SK-N-SH (cell line): ENCODE measurements at regions not wholly inside any gene's neighbourhood (a gene's known extent, or its start where the extent isn't known, plus 50 kb on each side); places are given as distances from the start of the nearest gene placed in this dataset.

ENCODE experiments used
- NFIC ChIP-seq: IDR thresholded peaks from 2 replicates; pipeline ENCODE4 v1.4.0; 2012; ENCODE audit warnings: borderline replicate concordance
- POLR2AphosphoS5 ChIP-seq: IDR thresholded peaks from 2 replicates; pipeline ENCODE4 v1.6.1; 2012; ENCODE audit warnings: low read depth, low read length
- RFX5 ChIP-seq: IDR thresholded peaks from 2 replicates; pipeline ENCODE4 v1.6.1; 2012; ENCODE audit warnings: mild to moderate bottlenecking, improper control_type of control experiment, low read length
- SIN3A ChIP-seq: IDR thresholded peaks from 2 replicates; pipeline ENCODE4 v1.6.1; 2012; ENCODE audit warnings: low read depth, mild to moderate bottlenecking, low read length, moderate library complexity, borderline replicate concordance
- SMC3 ChIP-seq: IDR thresholded peaks from 2 replicates; pipeline ENCODE4 v1.6.1; 2012; ENCODE audit warnings: low read depth, low read length, improper control_type of control experiment
- TAF1 ChIP-seq: IDR thresholded peaks from 2 replicates; pipeline ENCODE4 v1.6.1; 2012; ENCODE audit warnings: low read depth, mild to moderate bottlenecking, low read length, moderate library complexity, borderline replicate concordance
- TF ChIP-seq, protein P1 (sequence below): IDR thresholded peaks from 2 replicates; pipeline ENCODE4 v1.4.0; 2012; ENCODE audit warnings: low read depth, borderline replicate concordance
- TF ChIP-seq, protein P2 (sequence below): fragments of 200-600 bp; sonication (generic); IDR thresholded peaks from 2 replicates; pipeline ENCODE4 v1.6.1; 2017; ENCODE audit warnings: antibody characterized with exemption, mild to moderate bottlenecking, moderate library complexity
- TF ChIP-seq, protein P3 (sequence below): IDR thresholded peaks from 2 replicates; pipeline ENCODE4 v1.4.0; 2012; ENCODE audit warnings: low read depth
- TF ChIP-seq, protein P4 (sequence below): fragments of 150-350 bp; IDR thresholded peaks from 2 replicates; pipeline ENCODE4 v1.6.1; 2017; ENCODE audit warnings: antibody characterized with exemption, low read length, low read depth, borderline replicate concordance

DNA sequence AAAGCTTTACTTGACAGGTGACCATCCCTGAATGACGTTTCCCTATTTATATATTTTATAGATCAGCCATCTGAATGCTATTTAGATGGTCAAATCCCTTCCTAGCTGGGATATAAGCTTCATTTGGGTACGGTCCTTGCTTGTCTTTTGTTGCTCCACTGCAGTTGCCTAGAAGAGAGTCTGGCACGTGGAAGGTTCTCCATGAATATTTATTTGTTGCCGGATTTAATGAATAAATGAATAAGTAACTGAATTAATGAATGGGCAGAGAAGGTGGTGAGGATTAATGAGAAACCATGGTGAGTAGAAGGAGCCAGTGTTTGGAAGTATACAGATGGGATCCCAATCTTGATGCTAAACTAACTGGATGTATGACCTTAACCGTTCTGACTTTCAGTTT is 222.1 kb downstream of the LPIN1 start:
- TF ChIP-seq, protein P1, sequence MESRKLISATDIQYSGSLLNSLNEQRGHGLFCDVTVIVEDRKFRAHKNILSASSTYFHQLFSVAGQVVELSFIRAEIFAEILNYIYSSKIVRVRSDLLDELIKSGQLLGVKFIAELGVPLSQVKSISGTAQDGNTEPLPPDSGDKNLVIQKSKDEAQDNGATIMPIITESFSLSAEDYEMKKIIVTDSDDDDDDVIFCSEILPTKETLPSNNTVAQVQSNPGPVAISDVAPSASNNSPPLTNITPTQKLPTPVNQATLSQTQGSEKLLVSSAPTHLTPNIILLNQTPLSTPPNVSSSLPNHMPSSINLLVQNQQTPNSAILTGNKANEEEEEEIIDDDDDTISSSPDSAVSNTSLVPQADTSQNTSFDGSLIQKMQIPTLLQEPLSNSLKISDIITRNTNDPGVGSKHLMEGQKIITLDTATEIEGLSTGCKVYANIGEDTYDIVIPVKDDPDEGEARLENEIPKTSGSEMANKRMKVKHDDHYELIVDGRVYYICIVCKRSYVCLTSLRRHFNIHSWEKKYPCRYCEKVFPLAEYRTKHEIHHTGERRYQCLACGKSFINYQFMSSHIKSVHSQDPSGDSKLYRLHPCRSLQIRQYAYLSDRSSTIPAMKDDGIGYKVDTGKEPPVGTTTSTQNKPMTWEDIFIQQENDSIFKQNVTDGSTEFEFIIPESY = no peak
- TF ChIP-seq SMC3 (no peak), NFIC (no peak), SIN3A (no peak), POLR2AphosphoS5 (no peak), RFX5 (no peak), TAF1 (no peak)
- TF ChIP-seq, protein P2, sequence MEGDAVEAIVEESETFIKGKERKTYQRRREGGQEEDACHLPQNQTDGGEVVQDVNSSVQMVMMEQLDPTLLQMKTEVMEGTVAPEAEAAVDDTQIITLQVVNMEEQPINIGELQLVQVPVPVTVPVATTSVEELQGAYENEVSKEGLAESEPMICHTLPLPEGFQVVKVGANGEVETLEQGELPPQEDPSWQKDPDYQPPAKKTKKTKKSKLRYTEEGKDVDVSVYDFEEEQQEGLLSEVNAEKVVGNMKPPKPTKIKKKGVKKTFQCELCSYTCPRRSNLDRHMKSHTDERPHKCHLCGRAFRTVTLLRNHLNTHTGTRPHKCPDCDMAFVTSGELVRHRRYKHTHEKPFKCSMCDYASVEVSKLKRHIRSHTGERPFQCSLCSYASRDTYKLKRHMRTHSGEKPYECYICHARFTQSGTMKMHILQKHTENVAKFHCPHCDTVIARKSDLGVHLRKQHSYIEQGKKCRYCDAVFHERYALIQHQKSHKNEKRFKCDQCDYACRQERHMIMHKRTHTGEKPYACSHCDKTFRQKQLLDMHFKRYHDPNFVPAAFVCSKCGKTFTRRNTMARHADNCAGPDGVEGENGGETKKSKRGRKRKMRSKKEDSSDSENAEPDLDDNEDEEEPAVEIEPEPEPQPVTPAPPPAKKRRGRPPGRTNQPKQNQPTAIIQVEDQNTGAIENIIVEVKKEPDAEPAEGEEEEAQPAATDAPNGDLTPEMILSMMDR = no peak
- TF ChIP-seq, protein P3, sequence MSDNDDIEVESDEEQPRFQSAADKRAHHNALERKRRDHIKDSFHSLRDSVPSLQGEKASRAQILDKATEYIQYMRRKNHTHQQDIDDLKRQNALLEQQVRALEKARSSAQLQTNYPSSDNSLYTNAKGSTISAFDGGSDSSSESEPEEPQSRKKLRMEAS = no peak
- TF ChIP-seq, protein P4, sequence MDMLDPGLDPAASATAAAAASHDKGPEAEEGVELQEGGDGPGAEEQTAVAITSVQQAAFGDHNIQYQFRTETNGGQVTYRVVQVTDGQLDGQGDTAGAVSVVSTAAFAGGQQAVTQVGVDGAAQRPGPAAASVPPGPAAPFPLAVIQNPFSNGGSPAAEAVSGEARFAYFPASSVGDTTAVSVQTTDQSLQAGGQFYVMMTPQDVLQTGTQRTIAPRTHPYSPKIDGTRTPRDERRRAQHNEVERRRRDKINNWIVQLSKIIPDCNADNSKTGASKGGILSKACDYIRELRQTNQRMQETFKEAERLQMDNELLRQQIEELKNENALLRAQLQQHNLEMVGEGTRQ = no peak
